ENCODE measurements at regions not wholly inside any gene's neighbourhood (a gene's known extent, or its start where the extent isn't known, plus 50 kb on each side); places are given as distances from the start of the nearest gene placed in this dataset.

GRCh38 chr10:81570878-81571794, 303.9 kb upstream of the NRG3 start:
- no peaks in the 10 kb centered on the region for H3K79me2 ChIP-seq (ENCODE audit: insufficient read depth, low read depth, low read length)
- intact Hi-C loops (cut with micrococcal nuclease; ENCODE audit: unreplicated experiment), result no loop called here
- H3K4me1 ChIP-seq (ENCODE audit: insufficient read depth, low read length, poor library complexity, severe bottlenecking), result no peaks in the 10 kb centered on the region
- no peak for DNase-seq (ENCODE audit: low spot score)
- H3K9me2 ChIP-seq (ENCODE audit: insufficient read depth, low read length), result no peaks in the 10 kb centered on the region
- no TSS peak for BruUV-seq (replicated peaks)
- TF ChIP-seq CTCF (conservative IDR thresholded peaks at IDR 0.05; ENCODE audit: low read length), result no peak
- no peak for TF ChIP-seq EZH2phosphoT487 (IDR thresholded peaks at IDR 0.05; ENCODE audit: borderline replicate concordance, low read depth, low read length)
- H3K27ac ChIP-seq (ENCODE audit: low read depth, low read length, poor library complexity, severe bottlenecking), result no peak overlapping the region
- no peak overlapping the region for H2AFZ ChIP-seq (ENCODE audit: low read length)
- no peaks in the 10 kb centered on the region for H4K20me1 ChIP-seq (ENCODE audit: insufficient read depth, low read length)
- POLR2A ChIA-PET, result no interaction called here
- H3K9me3 ChIP-seq (ENCODE audit: low read length), result no peaks in the 10 kb centered on the region
- CTCF ChIA-PET (ENCODE audit: unreplicated experiment), result no interaction called here
- H3K36me3 ChIP-seq (ENCODE audit: insufficient read depth, low read length), result no peaks in the 10 kb centered on the region
- H3K4me2 ChIP-seq (ENCODE audit: low read length), result no peak overlapping the region
- no peak overlapping the region for H3K4me3 ChIP-seq (ENCODE audit: low read depth, low read length, poor library complexity, severe bottlenecking)

GRCh38 chr10:81575036-81575435, 300.0 kb upstream of the NRG3 start:
- CTCF ChIA-PET (ENCODE audit: unreplicated experiment), result no interaction called here
- Histone ChIP-seq H3K9me2 (ENCODE audit: insufficient read depth, low read length) (no peaks in the 10 kb centered on the region), H3K79me2 (ENCODE audit: insufficient read depth, low read depth, low read length) (no peaks in the 10 kb centered on the region), H3K4me2 (ENCODE audit: low read length) (no peak overlapping the region), H3K36me3 (ENCODE audit: insufficient read depth, low read length) (no peaks in the 10 kb centered on the region), H3K4me3 (ENCODE audit: low read depth, low read length, poor library complexity, severe bottlenecking) (no peak overlapping the region), H2AFZ (ENCODE audit: low read length) (no peak overlapping the region), H4K20me1 (ENCODE audit: insufficient read depth, low read length) (no peaks in the 10 kb centered on the region), H3K9me3 (ENCODE audit: low read length) (no peaks in the 10 kb centered on the region), H3K27ac (ENCODE audit: low read depth, low read length, poor library complexity, severe bottlenecking) (no peak overlapping the region), H3K4me1 (ENCODE audit: insufficient read depth, low read length, poor library complexity, severe bottlenecking) (no peaks in the 10 kb centered on the region)
- BruUV-seq (replicated peaks), result no TSS peak
- TF ChIP-seq EZH2phosphoT487 (IDR thresholded peaks at IDR 0.05; ENCODE audit: borderline replicate concordance, low read depth, low read length), result no peak
- no peak for TF ChIP-seq CTCF (conservative IDR thresholded peaks at IDR 0.05; ENCODE audit: low read length)
- POLR2A ChIA-PET, result interaction anchor here (0.9 kb wide), 1 partner anchor 14 kb away, joined by 3 read pairs; no protein-coding TSS in a partner anchor
- intact Hi-C loops (cut with micrococcal nuclease; ENCODE audit: unreplicated experiment), result no loop called here
- DNase-seq (ENCODE audit: low spot score), result no peak

- H3K9me2 ChIP-seq (ENCODE audit: insufficient read depth, low read length), result 0 out of 2 replicates have a peak, but pooled peaks cover 2% of the 10 kb centered on the region
- no peaks in the 10 kb centered on the region for H3K4me1 ChIP-seq (ENCODE audit: insufficient read depth, low read length, poor library complexity, severe bottlenecking)
- no peak for DNase-seq (ENCODE audit: low spot score)
- H3K9me3 ChIP-seq (ENCODE audit: low read length), result no peaks in the 10 kb centered on the region
- H3K27ac ChIP-seq (ENCODE audit: low read depth, low read length, poor library complexity, severe bottlenecking), result no peak overlapping the region
- no peak overlapping the region for H2AFZ ChIP-seq (ENCODE audit: low read length)
- intact Hi-C loops (cut with micrococcal nuclease; ENCODE audit: unreplicated experiment), result no loop called here
- TF ChIP-seq CTCF (conservative IDR thresholded peaks at IDR 0.05; ENCODE audit: low read length) (no peak), EZH2phosphoT487 (IDR thresholded peaks at IDR 0.05; ENCODE audit: borderline replicate concordance, low read depth, low read length) (no peak)
- ChIA-PET CTCF (ENCODE audit: unreplicated experiment) (no interaction called here), POLR2A (interaction anchor here (0.6 kb wide), 1 partner anchor 17 kb away, joined by 3 read pairs; no protein-coding TSS in a partner anchor)
- H3K79me2 ChIP-seq (ENCODE audit: insufficient read depth, low read depth, low read length), result no peaks in the 10 kb centered on the region
- no peaks in the 10 kb centered on the region for H4K20me1 ChIP-seq (ENCODE audit: insufficient read depth, low read length)
- H3K36me3 ChIP-seq (ENCODE audit: insufficient read depth, low read length), result no peaks in the 10 kb centered on the region
- no peak overlapping the region for H3K4me2 ChIP-seq (ENCODE audit: low read length)
- H3K4me3 ChIP-seq (ENCODE audit: low read depth, low read length, poor library complexity, severe bottlenecking), result no peak overlapping the region
- BruUV-seq (replicated peaks), result no TSS peak
These were observed 298.7 kb upstream of the NRG3 start for GRCh38 chr10:81576336-81576735.

Data from OCI-LY7 (cell line).